GM19463 (cell line): ENCODE measurements at regions not wholly inside any gene's neighbourhood (a gene's known extent, or its start where the extent isn't known, plus 50 kb on each side); places are given as distances from the start of the nearest gene placed in this dataset.

Experiments
- ATAC-seq: cut with Tn5 transposase; IDR thresholded peaks from one replicate; pipeline ENCODE4 v1.9.1; 2021; ENCODE audit warnings: mild to moderate bottlenecking, moderate library complexity; ENCODE audit not compliant: unreplicated experiment

- no peak for ATAC-seq
Measured at GRCh38 chr2:220850116-220850515, 722.0 kb downstream of the EPHA4 start.

DNA sequence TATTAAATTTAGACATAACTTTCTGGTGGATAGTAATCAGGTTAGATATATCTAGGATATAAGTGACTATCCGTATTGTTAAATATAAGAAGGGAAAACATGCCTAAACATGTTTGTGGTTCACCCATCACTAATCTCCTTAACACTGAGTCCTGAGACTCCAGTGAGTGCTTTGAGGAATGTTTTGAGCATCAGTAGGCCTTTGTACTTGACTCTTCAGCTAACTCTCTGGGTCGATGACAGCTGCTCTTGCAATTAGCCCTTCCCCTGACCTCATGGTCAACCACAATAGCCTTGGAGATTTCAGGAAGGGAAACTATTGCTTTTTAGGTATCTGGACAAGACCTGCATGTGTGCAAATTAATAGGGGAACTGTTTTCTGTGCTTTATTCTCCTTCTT, 716.8 kb downstream of the EPHA4 start:
- no peak for ATAC-seq

- ATAC-seq: no peak
Measured at GRCh38 chr2:220856486-220856885, 715.6 kb downstream of the EPHA4 start.

- no peak for ATAC-seq
Measured at GRCh38 chr2:220857368-220857767, 714.7 kb downstream of the EPHA4 start.

- no peak for ATAC-seq
Measured at GRCh38 chr2:220858101-220858500, 714.0 kb downstream of the EPHA4 start.

DNA sequence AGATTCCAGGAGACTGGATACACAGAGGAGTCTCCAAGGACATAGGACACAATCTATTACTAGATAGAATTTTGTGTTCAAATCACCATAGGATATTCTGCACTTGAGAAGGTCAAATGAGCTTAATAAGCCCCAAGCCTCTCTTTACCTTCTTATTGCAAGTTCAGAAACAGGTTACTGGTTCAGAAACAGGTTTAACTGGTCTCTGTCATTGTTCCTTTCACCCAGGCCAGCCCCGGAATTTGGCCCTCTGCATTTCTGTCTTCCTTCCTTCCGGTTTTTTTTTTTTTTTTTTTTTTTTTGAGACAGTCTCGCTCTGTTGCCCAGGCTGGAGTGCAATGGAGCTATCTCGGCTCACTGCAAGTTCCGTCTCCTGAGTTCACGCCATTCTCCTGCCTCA, 700.2 kb downstream of the EPHA4 start:
- ATAC-seq: no peak

DNA sequence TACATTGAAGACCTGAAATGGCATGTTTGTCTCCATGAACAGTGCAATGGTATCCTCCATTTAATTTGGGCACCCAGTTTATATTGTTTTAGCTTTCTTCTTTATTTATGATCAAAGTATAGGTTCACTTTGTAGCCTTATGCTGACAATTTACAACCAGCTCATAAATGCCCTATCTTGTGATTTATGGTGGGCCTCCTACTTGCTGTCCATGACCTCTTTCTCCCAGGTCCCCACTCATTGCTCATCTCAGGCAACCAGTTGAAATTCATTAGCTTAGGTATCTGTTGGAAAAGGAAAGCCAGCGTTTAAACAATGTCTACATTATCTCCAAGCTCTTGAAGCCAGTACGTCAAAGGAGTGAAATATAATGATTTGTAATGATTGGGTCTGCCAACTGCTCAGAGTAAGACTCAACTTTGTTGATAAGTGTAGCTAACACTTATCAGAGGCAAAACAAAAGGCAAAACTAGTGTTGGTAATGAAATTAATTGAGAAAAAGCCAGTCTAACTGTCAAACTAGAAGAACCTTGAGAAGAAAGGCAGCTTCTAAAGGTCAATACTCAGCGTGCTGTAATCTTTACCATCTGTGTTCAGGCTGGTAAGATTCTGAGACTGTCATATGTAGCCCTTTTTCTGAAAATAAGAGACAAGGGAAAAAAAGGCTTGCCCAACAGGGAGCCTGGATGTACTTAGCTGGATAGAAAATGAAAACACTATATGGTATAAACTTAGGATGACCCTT, 695.9 kb downstream of the EPHA4 start:
- no peak for ATAC-seq

- ATAC-seq: no peak
Measured at GRCh38 chr2:220877491-220877890, 694.6 kb downstream of the EPHA4 start.

GRCh38 chr2:220877897-220878296, 694.2 kb downstream of the EPHA4 start:
- no peak for ATAC-seq

- ATAC-seq: no peak
Measured at GRCh38 chr2:220880623-220881596, 691.2 kb downstream of the EPHA4 start.

GRCh38 chr2:220882507-220882906, 689.6 kb downstream of the EPHA4 start:
- ATAC-seq: no peak

- ATAC-seq: no peak
Measured at GRCh38 chr2:220885593-220885992, 686.5 kb downstream of the EPHA4 start.

DNA sequence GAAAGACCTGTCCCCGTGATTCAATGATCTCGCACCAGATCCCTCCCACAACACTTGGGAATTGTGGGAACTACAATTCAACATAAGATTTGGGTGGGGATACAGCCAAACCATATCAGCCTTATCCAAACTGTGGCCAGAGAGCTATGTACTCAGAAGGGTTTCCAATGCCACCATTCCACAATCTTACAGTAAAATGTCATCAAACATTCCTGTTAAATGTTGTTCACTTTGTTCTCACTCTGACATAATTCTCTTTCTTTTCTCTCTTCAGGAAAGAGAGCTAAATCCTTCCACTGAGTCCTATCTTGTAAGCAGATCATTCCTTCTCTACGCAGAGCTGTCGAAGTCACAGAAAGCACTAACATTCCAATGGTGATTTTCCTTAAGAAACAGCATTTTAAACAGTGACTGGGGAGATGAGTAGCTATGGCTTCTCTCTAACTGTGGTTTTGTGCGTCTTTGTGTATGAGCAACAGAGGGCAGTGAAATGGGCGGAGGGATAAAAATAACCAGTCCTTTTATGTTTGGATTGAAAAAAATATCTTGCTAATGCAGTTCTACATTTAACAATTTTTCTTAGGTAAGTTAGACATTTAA, 684.7 kb downstream of the EPHA4 start:
- ATAC-seq: no peak

DNA sequence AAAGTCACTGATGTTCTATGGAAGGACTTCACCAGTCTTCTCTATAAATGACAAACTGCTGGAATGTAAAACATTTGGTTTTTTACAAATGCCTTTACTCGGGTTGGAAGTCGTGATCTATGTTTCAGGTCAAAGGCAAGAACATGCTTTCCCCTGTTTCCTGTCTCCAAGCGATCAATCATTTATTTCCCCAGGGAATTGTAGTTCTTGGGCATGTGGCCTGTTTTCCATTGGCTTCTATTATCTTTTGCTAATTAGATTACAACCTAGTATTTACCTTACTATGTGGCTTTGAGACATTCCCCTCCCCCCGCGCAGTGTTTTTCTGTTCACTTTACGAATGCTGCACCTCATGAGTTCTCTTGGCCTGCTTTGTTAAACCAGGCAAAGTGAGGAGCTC, 684.2 kb downstream of the EPHA4 start:
- no peak for ATAC-seq

DNA sequence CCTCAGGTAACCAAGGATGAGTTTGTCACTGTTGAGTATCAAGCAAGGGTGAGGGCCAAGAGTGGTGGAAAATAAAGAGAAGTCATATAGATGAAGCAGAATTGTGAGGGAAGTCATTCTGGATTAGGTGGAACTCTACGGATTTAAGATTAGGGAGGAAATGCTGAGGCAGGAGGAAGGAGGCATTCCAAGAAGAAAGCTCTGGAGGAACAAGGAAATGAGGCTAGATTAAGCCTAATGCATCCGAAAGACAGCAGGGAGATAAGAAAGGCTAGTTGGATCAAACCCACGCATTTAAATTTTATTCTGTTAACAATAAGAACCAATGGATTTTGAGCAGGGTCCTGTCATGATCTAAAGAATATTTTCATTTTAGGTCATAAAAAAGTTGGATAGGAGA, 681.2 kb downstream of the EPHA4 start:
- ATAC-seq: no peak

DNA sequence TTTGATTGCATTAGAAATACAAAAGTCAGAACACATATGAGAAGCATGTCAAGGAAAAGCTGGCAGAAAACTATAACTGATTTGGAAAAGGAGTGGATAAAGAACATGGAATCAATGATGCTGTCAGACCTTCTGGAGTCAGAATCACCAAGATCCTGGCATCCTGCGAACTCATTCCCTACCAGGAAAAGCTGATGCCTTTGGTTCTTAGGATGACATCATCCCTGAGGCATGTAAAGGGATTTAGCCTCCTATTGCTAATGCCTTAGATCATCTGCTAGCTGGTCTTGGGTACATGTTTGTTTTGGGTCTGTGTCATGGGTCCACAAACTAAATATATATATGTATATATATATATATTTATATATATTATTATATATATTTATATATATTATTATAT, 680.7 kb downstream of the EPHA4 start:
- ATAC-seq: no peak

DNA sequence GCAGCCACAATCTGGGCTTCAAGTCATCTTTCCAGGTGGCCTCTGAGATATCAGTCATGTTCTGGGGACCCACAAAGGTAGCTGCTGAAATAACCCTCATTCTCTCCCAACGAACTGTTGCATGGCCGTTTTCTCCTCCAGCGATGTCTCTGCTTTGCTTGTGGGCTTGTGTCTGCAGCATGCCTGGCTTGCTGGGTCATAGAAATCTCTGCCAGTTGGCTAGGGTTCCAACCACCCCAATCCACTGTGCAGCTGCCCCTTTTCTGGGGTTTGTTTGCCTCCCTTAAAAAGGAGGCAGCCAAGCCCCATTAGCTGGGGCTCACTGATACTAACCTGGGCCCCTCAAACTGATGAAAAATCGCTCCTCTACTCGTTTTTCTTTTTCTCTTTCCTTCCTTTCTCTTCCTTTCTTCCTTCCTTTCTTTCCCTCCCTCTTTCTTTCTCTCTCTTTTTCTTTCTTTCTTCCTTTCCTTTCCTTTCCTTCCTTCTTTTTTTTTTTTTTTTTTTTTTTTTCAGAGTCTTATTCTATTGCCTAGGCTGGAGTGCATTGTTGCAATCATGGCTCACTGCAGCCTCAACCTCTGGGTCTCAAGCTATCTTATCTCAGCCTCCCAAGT, 680.0 kb downstream of the EPHA4 start:
- ATAC-seq: no peak

DNA sequence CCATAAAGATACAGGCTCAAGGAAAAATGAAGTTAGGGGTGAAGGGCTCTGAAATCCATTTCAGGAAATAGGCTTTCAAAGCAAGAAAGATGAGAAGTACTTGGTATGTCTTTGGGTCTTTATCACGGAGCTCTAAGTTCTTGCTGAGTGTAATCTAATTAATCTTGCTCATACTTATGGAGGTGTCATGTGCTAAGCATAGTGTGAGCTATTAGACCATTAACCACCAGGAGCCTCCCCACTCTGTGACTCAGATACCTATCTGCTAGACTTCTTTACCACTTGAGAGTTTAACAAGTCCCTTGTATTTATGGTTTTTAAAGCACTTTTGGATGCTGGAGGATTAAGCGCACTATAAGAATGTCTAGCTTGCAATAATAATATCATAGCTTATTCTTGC, 678.7 kb downstream of the EPHA4 start:
- no peak for ATAC-seq

GRCh38 chr2:220894069-220894468, 678.0 kb downstream of the EPHA4 start:
- ATAC-seq: no peak

DNA sequence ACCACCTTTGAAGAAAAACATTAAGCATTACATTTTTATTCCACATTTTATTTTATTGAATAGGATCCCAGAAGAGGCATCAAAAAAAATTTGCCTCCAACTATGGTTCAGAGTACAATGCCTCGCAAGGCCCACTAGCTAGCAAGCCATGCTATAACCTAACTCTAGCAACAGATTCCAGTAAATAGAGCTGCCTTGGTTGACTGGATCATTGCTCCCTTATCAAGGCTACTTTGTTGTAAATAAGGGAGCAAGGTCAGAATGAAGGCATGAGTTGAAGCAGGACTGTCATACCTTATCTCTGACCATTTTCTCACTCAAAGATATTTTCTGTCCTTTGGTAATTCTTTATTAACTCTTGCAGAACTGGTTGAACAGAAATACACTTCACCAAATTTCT, 672.6 kb downstream of the EPHA4 start:
- no peak for ATAC-seq

- ATAC-seq: no peak
Measured at GRCh38 chr2:220904015-220904414, 668.1 kb downstream of the EPHA4 start.
